Panc1 (cell line): ENCODE measurements at regions not wholly inside any gene's neighbourhood (a gene's known extent, or its start where the extent isn't known, plus 50 kb on each side); places are given as distances from the start of the nearest gene placed in this dataset.

Source experiments
- ATAC-seq: fragments of 200-7000 bp; cut with Tn5 transposase; 2 replicates; pipeline ENCODE4 v1.9.1; 2020; ENCODE audit warnings: mild to moderate bottlenecking, moderate library complexity
- BruUV-seq: library from RNA; stranded (reverse); fragments of 400-500 nt; replicated peaks from 2 replicates; lab custom pipeline; 2021; lab: Mats Ljungman, UMichigan
- CTCF ChIA-PET: fragments of 300-600 bp; sonication (Branson Sonifier 250); formaldehyde crosslinking; loops from one replicate; lab custom pipeline; 2022; ENCODE audit warnings: antibody characterized with exemption; lab: Charles Lee
- POLR2A ChIA-PET: fragments of 300-600 bp; sonication (Branson Sonifier 250); formaldehyde crosslinking; loops from one replicate; lab custom pipeline; 2022; ENCODE audit warnings: antibody characterized with exemption; lab: Charles Lee
- DNase-seq: peaks from one replicate; pipeline ENCODE4 v3.0.0-alpha.2; 2010; ENCODE audit warnings: low read depth, low spot score
- H3K27ac ChIP-seq: 2 replicates; pipeline ENCODE4 v1.5.1; 2011; ENCODE audit warnings: mild to moderate bottlenecking, low read length, inconsistent platforms
- H3K27me3 ChIP-seq: fragments of 200-500 bp; sonication (Bioruptor generic); 2 replicates; pipeline ENCODE4 v1.6.0; 2014; ENCODE audit warnings: low read length, inconsistent platforms; ENCODE audit not compliant: control insufficient read depth, insufficient read depth
- H3K36me3 ChIP-seq: fragments of 200-500 bp; sonication (Bioruptor generic); 2 replicates; pipeline ENCODE4 v1.5.1; 2014; ENCODE audit warnings: inconsistent platforms, mild to moderate bottlenecking, low read length, moderate library complexity; ENCODE audit not compliant: control insufficient read depth, insufficient read depth
- H3K4me1 ChIP-seq: 2 replicates; pipeline ENCODE4 v1.5.1; 2011; ENCODE audit warnings: inconsistent platforms, mild to moderate bottlenecking, low read length, moderate library complexity; ENCODE audit not compliant: control insufficient read depth, insufficient read depth
- H3K4me3 ChIP-seq, 2 experiments: 2 replicates each; pipeline ENCODE4 v1.5.1; 2011 to 2012; ENCODE audit warnings: low read depth in 2 of 2, low read length in 2 of 2, mild to moderate bottlenecking in 2 of 2, inconsistent platforms in 1 of 2, moderate library complexity in 1 of 2
- H3K9me3 ChIP-seq: fragments of 200-500 bp; sonication (Bioruptor generic); 2 replicates; pipeline ENCODE4 v1.5.1; 2014; ENCODE audit warnings: low read depth, mild to moderate bottlenecking, inconsistent platforms, low read length, moderate library complexity; ENCODE audit not compliant: control insufficient read depth, insufficient read depth
- CTCF ChIP-seq: fragments of 450-650 bp; IDR thresholded peaks from 2 replicates; pipeline ENCODE4 v1.5.1; 2017; ENCODE audit warnings: mild to moderate bottlenecking
- POLR2AphosphoS5 ChIP-seq: IDR thresholded peaks from 2 replicates; pipeline ENCODE4 v1.6.1; 2012; ENCODE audit warnings: mild to moderate bottlenecking, low read depth, low read length, moderate library complexity
- REST ChIP-seq, 2 experiments: IDR thresholded peaks; 2 replicates each; pipeline ENCODE4 v1.6.1; 2011 to 2012; ENCODE audit warnings: low read depth in 2 of 2, control low read depth in 1 of 2, low read length in 1 of 2, mild to moderate bottlenecking in 1 of 2, moderate library complexity in 1 of 2; ENCODE audit not compliant: insufficient read depth in 1 of 2
- SIN3A ChIP-seq: IDR thresholded peaks from 2 replicates; pipeline ENCODE4 v1.6.1; 2012; ENCODE audit warnings: low read depth, mild to moderate bottlenecking, low read length, moderate library complexity, borderline replicate concordance; ENCODE audit not compliant: insufficient read depth
- TCF7L2 ChIP-seq: IDR thresholded peaks from 2 replicates; pipeline ENCODE4 v1.6.1; 2011; ENCODE audit warnings: mild to moderate bottlenecking, low read depth, low read length, inconsistent platforms
- in situ Hi-C: cut with HindIII; loops from 2 replicates; pipeline ENCODE4 v1.10.0; 2016; ENCODE audit warnings: low sequenced_read_pairs, low pct_unique_long_range_greater_than_20kb
- intact Hi-C: fragments of 100-400 bp; cut with micrococcal nuclease; formaldehyde crosslinking; loops from one replicate; pipeline ENCODE4 v1.10.0; 2022; ENCODE audit not compliant: unreplicated experiment

- BruUV-seq = no TSS peak
- in situ Hi-C loops (no loop called here), intact Hi-C loops (no loop called here)
- H3K4me3 ChIP-seq = no peak overlapping the region
- no peaks in the 10 kb centered on the region for H3K9me3 ChIP-seq
- ChIA-PET POLR2A (interaction anchor here (0.5 kb wide), 1 partner anchor 771 kb away, joined by 3 read pairs; no protein-coding TSS in a partner anchor), CTCF (no interaction called here)
- TF ChIP-seq CTCF (no peak), POLR2AphosphoS5 (no peak), REST (IDR thresholded peaks at IDR 0.05; ENCODE audit: insufficient read depth in 1 of 2, low read depth in 2 of 2, low read length in 1 of 2) (no peak)
- no peak for ATAC-seq
- no peaks in the 10 kb centered on the region for H3K4me1 ChIP-seq
- no peak for DNase-seq
- H3K27me3 ChIP-seq = no peaks in the 10 kb centered on the region
- no peaks in the 10 kb centered on the region; the same call in 1 of the 2 replicates for H3K36me3 ChIP-seq
- no peak overlapping the region for H3K27ac ChIP-seq
These were observed 267.1 kb upstream of the RGS6 start for GRCh38 chr14:71665157-71665556.

DNA sequence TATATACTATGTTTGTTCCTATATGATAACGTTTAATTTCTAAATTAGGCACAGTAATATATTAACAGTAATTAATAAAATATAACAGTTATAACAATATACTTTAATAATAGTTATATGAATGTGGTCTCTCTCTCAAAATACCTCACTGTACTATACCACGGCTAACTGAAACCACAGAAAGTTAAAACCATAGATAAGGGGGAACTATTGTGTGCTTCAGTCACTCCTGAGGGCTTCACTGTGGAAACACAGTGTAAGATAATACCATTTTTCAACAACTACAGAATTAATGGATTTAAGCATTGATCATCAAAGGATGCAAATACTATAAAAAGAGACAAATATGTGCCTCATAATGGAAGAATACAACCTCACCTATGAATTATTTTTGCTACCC lies 266.4 kb upstream of the RGS6 start:
- Histone ChIP-seq H3K4me3 (no peak overlapping the region), H3K4me1 (no peaks in the 10 kb centered on the region), H3K27ac (no peak overlapping the region), H3K9me3 (no peaks in the 10 kb centered on the region), H3K27me3 (no peaks in the 10 kb centered on the region), H3K36me3 (no peaks in the 10 kb centered on the region; the same call in 1 of the 2 replicates)
- BruUV-seq = no TSS peak
- ChIA-PET CTCF (no interaction called here), POLR2A (interaction anchor here (0.5 kb wide), 1 partner anchor 770 kb away, joined by 3 read pairs; no protein-coding TSS in a partner anchor)
- ATAC-seq (no peak), DNase-seq (no peak)
- no peak for TF ChIP-seq CTCF
- no peak for TF ChIP-seq SIN3A
- TF ChIP-seq POLR2AphosphoS5 = no peak
- TF ChIP-seq TCF7L2 = no peak
- no peak for TF ChIP-seq REST (IDR thresholded peaks at IDR 0.05; ENCODE audit: insufficient read depth in 1 of 2, low read depth in 2 of 2, low read length in 1 of 2)
- intact Hi-C loops (no loop called here), in situ Hi-C loops (no loop called here)
